CD4-positive, alpha-beta T cell treated with Interferon alpha-2 for 1 hour (primary cell): ENCODE measurements at regions not wholly inside any gene's neighbourhood (a gene's known extent, or its start where the extent isn't known, plus 50 kb on each side); places are given as distances from the start of the nearest gene placed in this dataset.
"Not testable (repeated sequence)": the region's sequence is repeated elsewhere in the genome, so short reads cannot be mapped to it uniquely, and the experiment has no call there.

Source experiments
- DNase-seq, 2 donors: peaks; one replicate each; pipeline ENCODE4 v3.0.0-alpha.2; 2020 to 2022

DNA sequence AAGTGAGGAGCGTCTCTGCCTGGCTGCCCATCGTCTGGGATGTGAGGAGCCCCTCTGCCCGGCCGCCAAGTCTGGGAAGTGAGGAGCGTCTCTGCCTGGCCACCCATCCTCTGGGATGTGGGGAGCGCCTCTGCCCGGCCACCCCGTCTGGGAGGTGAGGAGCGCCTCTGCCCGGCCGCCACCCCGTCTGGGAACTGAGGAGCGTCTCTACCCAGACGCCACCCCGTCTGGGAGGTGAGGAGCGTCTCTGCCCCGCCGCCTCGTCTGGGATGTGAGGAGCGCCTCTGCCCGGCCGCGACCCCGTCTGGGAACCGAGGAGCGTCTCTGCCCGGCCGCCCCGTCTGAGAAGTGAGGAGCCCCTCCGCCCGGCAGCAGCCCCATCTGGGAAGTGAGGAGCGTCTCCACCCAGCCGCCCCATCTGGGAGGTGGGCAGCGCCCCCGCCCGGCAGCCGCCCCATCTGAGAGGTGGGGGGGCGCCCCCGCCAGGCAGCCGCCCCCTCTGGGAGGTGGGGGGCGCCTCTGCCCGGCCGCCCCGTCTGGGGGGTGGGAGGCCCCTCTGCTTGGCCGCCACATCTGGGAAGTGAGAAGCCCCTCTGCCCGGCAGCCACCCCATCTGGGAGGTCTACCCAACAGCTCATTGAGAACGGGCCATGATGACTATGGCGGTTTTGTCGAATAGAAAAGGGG lies 228.4 kb downstream of the CAAP1 start:
- not testable (repeated sequence) for DNase-seq

DNA sequence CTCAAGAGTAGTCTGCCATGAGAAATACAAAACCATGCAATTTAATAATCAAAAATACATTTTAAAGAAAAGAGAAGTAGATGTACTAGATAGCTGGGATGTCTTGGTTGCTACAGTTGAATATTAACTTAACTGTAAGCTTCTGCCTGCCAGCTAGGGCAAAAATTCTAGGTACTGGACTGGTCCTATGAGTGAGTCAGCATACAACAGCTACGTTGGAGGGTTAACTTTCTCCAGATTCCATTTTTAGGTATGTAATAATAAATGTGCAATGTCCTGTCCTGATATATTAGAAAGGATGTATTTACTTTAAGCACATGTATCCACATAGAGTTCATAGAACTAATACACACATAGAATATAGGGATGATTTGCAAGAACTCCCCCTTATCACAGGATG lies 230.1 kb downstream of the CAAP1 start:
- no peak for DNase-seq

DNA sequence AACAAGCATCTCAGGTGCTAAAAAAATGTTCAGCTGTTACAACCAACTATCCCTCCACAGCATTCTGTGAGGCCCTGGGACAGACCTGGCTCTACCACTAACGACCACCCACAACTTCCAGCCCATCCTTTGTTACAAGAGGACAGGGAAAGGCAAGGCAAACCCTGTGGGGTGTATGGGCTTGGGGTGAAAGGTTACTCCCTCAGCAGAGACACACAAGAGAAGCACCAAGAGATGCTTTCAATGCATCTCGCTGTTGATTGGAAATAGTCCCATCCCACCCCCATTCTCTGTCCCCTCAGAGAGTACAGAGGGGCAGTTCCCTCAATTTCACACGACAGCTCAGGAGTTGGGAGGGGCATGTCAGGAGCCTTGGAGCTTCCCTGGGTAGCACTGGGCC lies 234.1 kb downstream of the CAAP1 start:
- no peak for DNase-seq

DNA sequence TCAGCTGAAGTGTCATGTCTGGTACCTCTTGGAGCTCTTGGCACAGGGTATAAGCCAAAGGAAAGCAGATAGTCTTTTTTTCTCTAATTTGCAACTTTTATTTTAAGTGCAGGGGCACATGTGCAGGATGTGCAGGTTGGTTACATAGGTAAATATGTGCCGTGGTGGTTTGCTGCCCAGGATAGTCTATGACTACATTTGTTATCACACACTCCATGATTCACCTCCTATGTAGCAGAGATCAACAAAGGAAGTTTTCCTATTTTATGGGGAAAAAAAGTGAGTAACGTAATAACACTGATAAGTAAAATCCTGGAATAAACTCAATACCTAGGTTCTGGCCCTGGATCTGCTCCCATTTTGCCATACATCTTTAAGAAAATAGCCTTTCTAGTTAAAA lies 234.6 kb downstream of the CAAP1 start:
- no peak for DNase-seq

GRCh38 chr9:26656003-26656870 lies 236.4 kb downstream of the CAAP1 start:
- no peak for DNase-seq

DNA sequence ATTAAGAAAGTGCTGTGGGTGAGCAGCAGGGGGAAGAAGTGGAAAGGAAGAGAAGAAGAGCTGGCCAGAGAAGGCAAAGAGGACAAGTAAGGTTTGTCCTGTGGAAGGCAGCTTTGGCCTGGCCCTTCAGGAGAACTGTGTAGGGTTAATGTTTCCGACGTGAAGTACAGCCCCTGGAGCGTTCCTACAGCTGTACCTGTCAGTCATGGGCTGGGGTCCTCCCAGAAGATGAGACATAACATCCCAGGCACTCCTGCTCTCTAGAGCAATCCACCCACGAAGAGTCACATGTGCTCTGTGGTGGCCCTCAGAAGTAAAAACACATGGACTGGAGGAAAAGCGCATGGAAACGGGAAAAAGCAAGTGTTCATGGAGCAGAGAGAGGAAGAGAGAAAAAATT lies 237.4 kb downstream of the CAAP1 start:
- DNase-seq, result no peak

- no peak for DNase-seq
Measured at GRCh38 chr9:26650325-26650724, 242.3 kb downstream of the CAAP1 start.

GRCh38 chr9:26643826-26644225 lies 248.8 kb downstream of the CAAP1 start:
- no peak for DNase-seq

DNA sequence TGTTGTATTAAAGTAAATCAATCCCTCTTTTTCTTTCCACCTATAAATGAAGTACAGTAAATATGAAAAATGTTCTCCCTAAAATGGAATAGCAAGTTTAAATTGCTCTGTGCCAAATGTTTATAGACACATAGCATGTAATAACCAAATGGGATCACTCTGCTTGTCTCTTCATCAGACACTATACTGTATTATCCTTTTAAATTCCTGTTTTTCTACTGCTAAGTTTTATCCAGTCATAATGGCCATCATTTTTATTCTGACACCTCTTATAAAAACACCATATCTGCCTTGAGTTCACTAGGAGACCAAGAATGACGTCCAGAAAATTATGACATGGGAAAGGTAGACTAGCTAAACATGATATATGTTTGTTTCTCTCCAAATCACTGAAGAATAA lies 252.8 kb downstream of the CAAP1 start:
- no peak for DNase-seq

GRCh38 chr9:26637101-26637500 lies 255.5 kb downstream of the CAAP1 start:
- no peak for DNase-seq

DNA sequence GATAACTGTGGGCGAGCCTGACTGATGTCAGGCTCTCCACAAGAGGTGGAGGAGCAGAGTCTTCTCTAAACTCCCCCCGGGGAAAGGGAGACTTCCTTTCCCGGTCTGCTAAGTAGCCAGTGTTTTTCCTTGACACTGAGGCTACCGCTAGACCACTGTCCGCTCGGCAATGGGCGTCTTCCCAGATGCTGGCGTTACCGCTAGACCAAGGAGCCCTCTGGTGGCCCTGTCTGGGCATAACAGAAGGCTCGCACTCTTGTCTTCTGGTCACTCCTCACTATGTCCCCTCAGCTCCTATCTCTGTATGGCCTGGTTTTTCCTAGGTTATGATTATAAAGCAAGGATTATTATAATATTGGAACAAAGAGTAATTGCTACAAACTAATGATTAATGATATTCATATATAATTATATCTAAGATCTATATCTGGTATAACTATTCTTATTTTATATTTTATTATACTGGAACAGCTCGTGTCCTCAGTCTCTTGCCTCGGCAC lies 278.7 kb downstream of the CAAP1 start:
- not testable (repeated sequence) for DNase-seq

DNA sequence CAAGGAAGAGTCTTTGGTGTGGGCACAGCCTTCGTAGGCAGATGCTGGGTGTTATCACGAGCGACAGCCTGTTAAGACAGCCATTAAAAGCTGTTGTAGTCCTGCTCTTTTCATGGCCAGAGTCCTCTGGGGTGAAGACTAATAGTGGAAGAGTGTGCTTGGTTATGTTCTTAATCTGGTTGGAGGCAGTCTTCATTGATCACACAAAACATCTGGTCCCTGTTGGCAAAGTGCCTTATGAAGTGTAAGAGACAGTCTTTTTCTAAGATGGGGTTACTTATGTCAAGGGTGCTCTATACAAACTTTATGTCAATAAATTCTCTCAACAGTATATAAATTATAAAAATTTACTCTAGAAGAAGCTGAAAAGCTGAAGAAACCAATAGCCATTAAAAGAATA lies 280.4 kb downstream of the CAAP1 start:
- no peak for DNase-seq

GRCh38 chr9:26606756-26607155 lies 285.8 kb downstream of the CAAP1 start:
- no peak for DNase-seq

DNA sequence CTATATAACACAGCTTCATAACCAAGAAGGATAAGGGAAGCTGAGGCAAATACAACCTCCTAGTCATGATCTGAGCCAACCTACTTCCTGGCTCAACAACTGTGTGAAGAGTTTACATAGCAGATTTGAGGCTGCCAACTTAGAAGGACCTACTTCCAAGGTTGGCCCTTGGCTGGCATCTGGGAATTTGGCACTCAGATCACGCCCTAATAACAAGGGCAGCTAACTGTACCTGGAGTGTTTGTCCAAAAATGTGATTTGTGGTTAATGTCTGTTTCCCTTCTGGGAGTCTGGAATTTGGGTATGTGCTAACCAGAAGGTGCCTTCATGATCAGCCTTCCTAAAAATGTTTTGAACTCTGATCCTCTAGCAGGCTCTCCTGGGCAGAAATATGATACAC lies 287.2 kb downstream of the CAAP1 start:
- no peak for DNase-seq

- no peak for DNase-seq
Measured at GRCh38 chr9:26604076-26604662, 288.4 kb downstream of the CAAP1 start.

- no peak for DNase-seq
Measured at GRCh38 chr9:26603617-26604016, 289.0 kb downstream of the CAAP1 start.

GRCh38 chr9:26597542-26598149 lies 295.0 kb downstream of the CAAP1 start:
- no peak for DNase-seq

DNA sequence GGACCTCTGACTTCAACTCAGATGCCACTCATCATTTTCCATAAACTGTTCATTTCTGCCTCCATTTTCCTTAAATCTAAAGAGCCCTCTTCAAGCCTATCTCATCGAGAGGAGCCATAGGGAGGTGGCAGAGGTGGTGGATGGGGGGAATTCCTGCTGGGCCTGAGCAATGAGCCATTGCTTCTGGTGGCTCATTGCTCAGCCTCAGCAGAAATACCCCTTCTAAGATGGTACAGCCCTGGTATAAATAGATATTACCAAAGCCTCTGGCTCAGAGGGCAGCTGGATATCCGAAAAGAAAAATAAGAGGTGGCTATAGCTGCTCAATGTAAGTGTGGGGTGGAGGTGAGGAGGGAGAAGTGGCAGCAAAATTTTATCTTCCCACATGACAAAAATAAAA lies 313.5 kb downstream of the CAAP1 start:
- DNase-seq, result no peak

DNA sequence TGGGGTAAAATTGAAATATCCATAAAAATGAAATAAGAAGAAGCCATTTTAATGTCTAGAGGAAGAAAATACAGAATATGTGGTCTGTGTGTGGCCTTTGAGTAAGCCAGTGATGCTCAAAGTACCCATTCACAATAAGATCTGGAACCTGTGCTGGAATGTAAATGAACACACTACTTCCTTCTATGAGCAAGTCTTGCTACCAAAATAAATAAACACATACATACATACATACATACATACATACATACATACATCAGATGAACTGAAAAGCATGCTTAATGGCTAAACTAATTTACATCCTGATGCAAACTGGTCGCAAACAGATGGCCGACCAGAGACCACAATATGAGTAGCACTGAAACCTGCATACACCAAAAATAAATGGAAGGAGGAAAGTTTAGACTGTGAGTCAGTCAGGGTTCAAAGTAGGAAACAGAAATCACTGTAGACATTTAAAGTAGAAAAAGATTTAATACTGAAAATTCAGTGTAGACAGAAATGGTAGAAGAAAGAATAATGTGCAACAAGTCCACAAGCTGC lies 317.6 kb downstream of the CAAP1 start:
- DNase-seq, result no peak

DNA sequence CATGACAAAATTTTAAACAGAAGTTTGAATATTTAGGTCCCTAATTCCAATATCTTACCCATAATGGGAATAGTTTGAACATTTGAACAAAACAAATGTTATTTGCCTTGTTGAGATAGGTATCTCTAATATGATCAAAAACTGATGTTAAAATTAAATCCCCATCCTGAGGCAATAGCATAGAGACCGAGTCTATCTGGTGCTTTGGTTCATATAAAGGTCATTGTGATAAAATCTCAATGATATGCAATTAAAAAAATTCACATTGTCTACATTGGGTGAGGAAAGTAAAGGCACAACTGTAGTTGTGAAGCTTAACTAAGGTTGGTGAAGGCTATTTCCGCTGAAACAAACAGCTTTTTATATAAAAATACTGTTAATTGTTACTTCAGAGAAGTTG lies 318.3 kb downstream of the CAAP1 start:
- DNase-seq, result no peak

DNA sequence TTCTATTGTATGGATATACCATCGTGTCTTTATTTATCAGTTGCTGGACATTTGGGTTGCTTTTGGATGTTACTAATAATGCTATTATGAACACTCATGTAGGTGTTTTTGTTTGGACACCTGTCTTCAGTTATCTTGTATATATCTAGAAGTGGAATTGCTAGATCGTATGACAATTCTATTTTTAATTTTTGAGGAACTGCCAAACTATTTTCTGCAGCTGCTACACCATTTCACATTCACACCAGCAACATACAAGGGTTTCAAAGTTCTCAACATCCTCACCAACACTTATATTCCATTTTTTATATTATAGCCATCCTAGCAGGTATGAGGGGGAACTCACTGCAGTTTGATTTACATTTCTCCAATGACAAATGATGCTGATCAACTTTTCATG lies 324.6 kb downstream of the CAAP1 start:
- DNase-seq, result no peak

- DNase-seq, result no peak
Measured at GRCh38 chr9:26566141-26566540, 326.5 kb downstream of the CAAP1 start.

DNA sequence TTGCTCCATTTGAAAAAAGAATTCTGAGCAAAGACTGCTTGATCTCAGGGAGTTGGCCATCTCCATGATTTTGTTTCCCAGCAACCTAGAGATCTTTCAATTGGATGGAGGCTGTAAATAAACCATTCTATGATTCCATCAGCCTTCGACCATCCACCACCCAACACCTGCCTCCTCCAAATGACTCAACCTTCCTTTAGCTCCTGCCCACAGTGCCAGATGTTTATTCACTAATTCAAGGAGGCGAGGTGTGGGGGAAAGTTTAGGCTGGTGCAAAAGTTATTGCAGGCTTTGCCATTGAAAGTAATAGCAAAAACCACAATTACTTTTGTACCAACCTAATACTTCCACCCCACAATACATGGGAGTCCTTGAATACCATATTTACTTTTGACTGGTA lies 327.5 kb downstream of the CAAP1 start:
- no peak for DNase-seq
